B cell (primary cell): ENCODE measurements at regions not wholly inside any gene's neighbourhood (a gene's known extent, or its start where the extent isn't known, plus 50 kb on each side); places are given as distances from the start of the nearest gene placed in this dataset.

Source experiments
- ATAC-seq: fragments of 200-7000 bp; cut with Tn5 transposase; one replicate; pipeline ENCODE4 v1.10.0; 2021; ENCODE audit warnings: low read depth, mild to moderate bottlenecking, moderate number of reproducible peaks, moderate library complexity
- CTCF ChIA-PET: fragments of 350-600 bp; sonication (Branson Sonifier 250); formaldehyde crosslinking; loops from one replicate; lab custom pipeline; 2021; ENCODE audit warnings: antibody characterized with exemption, inconsistent platforms; lab: Charles Lee
- POLR2A ChIA-PET: fragments of 350-600 bp; sonication (Branson Sonifier 250); formaldehyde crosslinking; loops from one replicate; lab custom pipeline; 2021; ENCODE audit warnings: antibody characterized with exemption; lab: Charles Lee
- DNase-seq: peaks from one replicate; pipeline ENCODE4 v3.0.0; 2013
- H2AFZ ChIP-seq: 2 replicates; pipeline ENCODE4 v1.6.1; 2012; ENCODE audit warnings: mild to moderate bottlenecking, low read depth, low read length; ENCODE audit not compliant: insufficient read depth, poor library complexity, severe bottlenecking
- H3K27ac ChIP-seq, 2 donors: 1 replicate in 1 of 2; 2 replicates in 1 of 2; pipeline ENCODE4 v1.5.1; 2012 to 2013; ENCODE audit warnings: low read length in 2 of 2, mild to moderate bottlenecking in 2 of 2, moderate library complexity in 1 of 2
- H3K27me3 ChIP-seq, 4 experiments: fragments of 200-600 bp in 1 of 4; sonication (generic) in 1 of 4; replicated peaks in 1 of 4; 1 replicate in 2 of 4; 2 replicates in 2 of 4; pipeline versions ENCODE4 v1.6.1 to v1.7.0; 2013 to 2016; ENCODE audit warnings: low read length in 3 of 4, mild to moderate bottlenecking in 2 of 4, mixed read lengths in 1 of 4, moderate library complexity in 1 of 4; ENCODE audit not compliant: insufficient read depth in 4 of 4, control insufficient read depth in 3 of 4; ENCODE audit errors: control extremely low read depth in 1 of 4
- H3K36me3 ChIP-seq, 2 experiments: replicated peaks in 1 of 2; 1 replicate in 1 of 2; 2 replicates in 1 of 2; pipeline versions ENCODE4 v1.6.1 to v1.7.1; 2013; ENCODE audit warnings: low read length in 1 of 2; ENCODE audit not compliant: insufficient read depth in 2 of 2, control insufficient read depth in 1 of 2; ENCODE audit errors: control extremely low read depth in 1 of 2, extremely low read depth in 1 of 2
- H3K4me1 ChIP-seq, 2 donors: fragments of 200-600 bp in 1 of 2; sonication (generic) in 1 of 2; 1 replicate in 1 of 2; 2 replicates in 1 of 2; pipeline versions ENCODE4 v1.5.1 to v1.6.1; 2013 to 2017; ENCODE audit warnings: low read length in 2 of 2; ENCODE audit not compliant: control insufficient read depth in 2 of 2, insufficient read depth in 2 of 2
- H3K4me2 ChIP-seq: replicated peaks from 2 replicates; pipeline ENCODE3; 2012; ENCODE audit warnings: mild to moderate bottlenecking, low read depth, low read length; ENCODE audit not compliant: poor library complexity, severe bottlenecking
- H3K4me3 ChIP-seq, 5 experiments: fragments of 200-600 bp in 1 of 5; sonication (generic) in 1 of 5; 1 replicate in 3 of 5; 2 replicates in 2 of 5; pipeline versions ENCODE4 v1.5.1 to v1.7.0; 2011 to 2016; ENCODE audit warnings: low read length in 4 of 5, mild to moderate bottlenecking in 4 of 5, low read depth in 2 of 5, control low read depth in 1 of 5, moderate library complexity in 1 of 5; ENCODE audit not compliant: insufficient read depth in 1 of 5; ENCODE audit errors: control extremely low read depth in 1 of 5, extremely low read depth in 1 of 5
- H3K79me2 ChIP-seq: fragments of 200-600 bp; sonication (generic); one replicate; pipeline ENCODE4 v1.6.0; 2016; ENCODE audit warnings: low read length; ENCODE audit not compliant: control insufficient read depth, insufficient read depth
- H3K9ac ChIP-seq: fragments of 200-600 bp; sonication (generic); 2 replicates; pipeline ENCODE4 v1.6.1; 2017; ENCODE audit warnings: mild to moderate bottlenecking, low read length, moderate library complexity
- H3K9me3 ChIP-seq, 3 donors: one replicate each; pipeline versions ENCODE4 v1.6.1 to v1.7.1; 2013; ENCODE audit warnings: low read length in 2 of 3; ENCODE audit not compliant: control insufficient read depth in 2 of 3, insufficient read depth in 1 of 3; ENCODE audit errors: control extremely low read depth in 1 of 3
- H4K20me1 ChIP-seq: 2 replicates; pipeline ENCODE4 v1.6.0; 2012; ENCODE audit warnings: mild to moderate bottlenecking, low read length; ENCODE audit not compliant: insufficient read depth, control insufficient read depth, poor library complexity, severe bottlenecking
- H3K27ac Mint-ChIP-seq: one replicate; pipeline ENCODE4 v1.8.0; 2021; ENCODE audit warnings: mixed read lengths
- H3K27me3 Mint-ChIP-seq: one replicate; pipeline ENCODE4 v1.8.0; 2021; ENCODE audit warnings: mixed read lengths
- H3K4me1 Mint-ChIP-seq: one replicate; pipeline ENCODE4 v1.8.0; 2021; ENCODE audit warnings: mixed read lengths
- H3K4me3 Mint-ChIP-seq: one replicate; pipeline ENCODE4 v1.8.0; 2021; ENCODE audit warnings: mixed read lengths
- H3K9me3 Mint-ChIP-seq: one replicate; pipeline ENCODE4 v1.8.0; 2022; ENCODE audit warnings: mixed read lengths; ENCODE audit not compliant: insufficient read depth
- CTCF ChIP-seq: fragments of 200-600 bp; IDR thresholded peaks from one replicate; pipeline ENCODE4 v1.8.0; 2022; ENCODE audit warnings: antibody characterized with exemption, mild to moderate bottlenecking
- EZH2 ChIP-seq: IDR thresholded peaks from 2 replicates; pipeline ENCODE4 v1.6.1; 2012; ENCODE audit warnings: borderline replicate concordance, low read depth, mild to moderate bottlenecking, moderate library complexity, low read length; ENCODE audit not compliant: insufficient read depth, poor library complexity, severe bottlenecking
- WGBS: methylation state at CpG from one replicate; pipeline ENCODE4 v1.1.5; 2013; ENCODE audit warnings: missing lambda C conversion rate; ENCODE audit not compliant: insufficient coverage; 5-methylcytosine and 5-hydroxymethylcytosine counted together
- intact Hi-C: fragments of 100-400 bp; cut with micrococcal nuclease; formaldehyde crosslinking; loops from one replicate; pipeline ENCODE4 v1.10.0; 2022

- no peaks in the 10 kb centered on the region for H3K79me2 ChIP-seq
- no peak overlapping the region for H3K4me3 ChIP-seq
- H2AFZ ChIP-seq = no peak overlapping the region
- no peak for ATAC-seq
- H3K4me2 ChIP-seq = no peak overlapping the region
- no peak overlapping the region for H3K4me3 Mint-ChIP-seq
- no peak overlapping the region for H3K27ac Mint-ChIP-seq
- no peak overlapping the region for H3K27ac ChIP-seq
- H3K9ac ChIP-seq = no peak overlapping the region
- ChIA-PET POLR2A (no interaction called here), CTCF (no interaction called here)
- no peaks in the 10 kb centered on the region for H3K36me3 ChIP-seq
- DNase-seq = no peak
- intact Hi-C loops = no loop called here
- no peaks in the 10 kb centered on the region for H3K4me1 Mint-ChIP-seq
- H3K4me1 ChIP-seq = no peaks in the 10 kb centered on the region
- H3K9me3 ChIP-seq = peaks cover 0 to 9% (median 7%) of the 10 kb centered on the region in 3 donors
- H3K9me3 Mint-ChIP-seq = peaks cover 7% of the 10 kb centered on the region
- H3K27me3 Mint-ChIP-seq = no peaks in the 10 kb centered on the region
- no peaks in the 10 kb centered on the region for H4K20me1 ChIP-seq
- no peak for TF ChIP-seq CTCF
- TF ChIP-seq EZH2 = no peak
- WGBS = no CpG with 5 or more reads among the region's 2 CpGs
- no peaks in the 10 kb centered on the region for H3K27me3 ChIP-seq
These were observed 328.1 kb downstream of the TLE1 start for GRCh38 chr9:81361296-81361695.

GRCh38 chr9:81351166-81351565, 338.2 kb downstream of the TLE1 start:
- no peak overlapping the region for H3K4me3 Mint-ChIP-seq
- H3K4me3 ChIP-seq = no peak overlapping the region
- DNase-seq (no peak), ATAC-seq (no peak)
- intact Hi-C loops = no loop called here
- no peaks in the 10 kb centered on the region for H3K27me3 ChIP-seq
- no peaks in the 10 kb centered on the region for H3K27me3 Mint-ChIP-seq
- H3K36me3 ChIP-seq = no peaks in the 10 kb centered on the region
- H4K20me1 ChIP-seq = no peaks in the 10 kb centered on the region
- H2AFZ ChIP-seq = no peak overlapping the region
- no CpG with 5 or more reads among the region's 2 CpGs for WGBS
- no peak overlapping the region for H3K27ac Mint-ChIP-seq
- ChIA-PET CTCF (no interaction called here), POLR2A (no interaction called here)
- TF ChIP-seq EZH2 (no peak), CTCF (no peak)
- H3K9ac ChIP-seq = no peak overlapping the region
- no peak overlapping the region for H3K4me2 ChIP-seq
- no peaks in the 10 kb centered on the region for H3K4me1 ChIP-seq
- no peaks in the 10 kb centered on the region for H3K4me1 Mint-ChIP-seq
- no peak overlapping the region for H3K27ac ChIP-seq
- H3K9me3 ChIP-seq = no peaks in the 10 kb centered on the region
- H3K79me2 ChIP-seq = no peaks in the 10 kb centered on the region
- H3K9me3 Mint-ChIP-seq = no peaks in the 10 kb centered on the region
